GM13976 (cell line): ENCODE measurements at regions not wholly inside any gene's neighbourhood (a gene's known extent, or its start where the extent isn't known, plus 50 kb on each side); places are given as distances from the start of the nearest gene placed in this dataset.

Experiments
- DNase-seq: peaks from one replicate; pipeline ENCODE4 v3.0.0; 2012; ENCODE audit warnings: low spot score
- in situ Hi-C: fragments of 300-500 bp; cut with MboI; formaldehyde crosslinking; loops from one replicate; pipeline ENCODE4 v1.12.0; 2022; ENCODE audit warnings: low sequenced_read_pairs, mixed read lengths, inconsistent platforms; ENCODE audit not compliant: unreplicated experiment
- TF ChIP-seq, protein P1 (sequence below): IDR thresholded peaks from 2 replicates; pipeline ENCODE4 v1.5.1; 2012; ENCODE audit warnings: borderline replicate concordance, mild to moderate bottlenecking; ENCODE audit not compliant: insufficient read depth; ENCODE audit errors: extremely low read depth, missing control alignments, control extremely low read depth

DNA sequence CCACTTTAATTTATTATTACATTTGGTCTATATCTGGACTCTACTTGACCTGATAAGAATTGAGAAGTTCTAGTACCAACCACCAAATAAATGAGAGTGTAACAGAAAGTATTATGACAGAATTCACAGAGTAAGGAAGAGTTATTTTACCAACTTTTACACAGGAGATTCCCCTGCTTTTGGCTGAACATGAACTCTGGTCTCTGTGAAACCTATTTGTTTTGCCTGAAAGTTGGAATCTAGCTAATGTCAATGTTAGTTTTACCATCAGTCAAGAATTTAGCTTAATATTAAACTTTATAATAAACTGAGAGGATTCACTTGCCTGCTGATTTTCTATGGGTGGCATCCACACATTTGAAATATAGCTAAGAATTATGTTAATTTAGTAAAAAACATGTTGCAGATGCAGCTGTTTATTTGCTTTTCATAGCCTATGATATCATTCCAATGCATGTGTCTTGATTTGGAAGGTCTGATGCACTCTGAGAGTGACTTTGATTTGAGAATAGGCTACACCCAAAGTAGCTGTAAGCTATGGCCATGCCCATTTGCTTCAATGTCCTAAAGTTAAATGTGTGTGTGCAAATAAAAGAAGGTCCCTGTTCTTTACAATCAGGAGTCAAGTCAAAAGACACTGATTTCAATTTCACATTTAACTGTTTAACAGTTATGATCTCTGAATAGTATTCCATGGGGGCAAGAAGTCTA is 150.9 kb upstream of the RASGEF1B start:
- no peak for DNase-seq
- TF ChIP-seq, protein P1, sequence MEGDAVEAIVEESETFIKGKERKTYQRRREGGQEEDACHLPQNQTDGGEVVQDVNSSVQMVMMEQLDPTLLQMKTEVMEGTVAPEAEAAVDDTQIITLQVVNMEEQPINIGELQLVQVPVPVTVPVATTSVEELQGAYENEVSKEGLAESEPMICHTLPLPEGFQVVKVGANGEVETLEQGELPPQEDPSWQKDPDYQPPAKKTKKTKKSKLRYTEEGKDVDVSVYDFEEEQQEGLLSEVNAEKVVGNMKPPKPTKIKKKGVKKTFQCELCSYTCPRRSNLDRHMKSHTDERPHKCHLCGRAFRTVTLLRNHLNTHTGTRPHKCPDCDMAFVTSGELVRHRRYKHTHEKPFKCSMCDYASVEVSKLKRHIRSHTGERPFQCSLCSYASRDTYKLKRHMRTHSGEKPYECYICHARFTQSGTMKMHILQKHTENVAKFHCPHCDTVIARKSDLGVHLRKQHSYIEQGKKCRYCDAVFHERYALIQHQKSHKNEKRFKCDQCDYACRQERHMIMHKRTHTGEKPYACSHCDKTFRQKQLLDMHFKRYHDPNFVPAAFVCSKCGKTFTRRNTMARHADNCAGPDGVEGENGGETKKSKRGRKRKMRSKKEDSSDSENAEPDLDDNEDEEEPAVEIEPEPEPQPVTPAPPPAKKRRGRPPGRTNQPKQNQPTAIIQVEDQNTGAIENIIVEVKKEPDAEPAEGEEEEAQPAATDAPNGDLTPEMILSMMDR: no peak
- in situ Hi-C loops: no loop called here

DNA sequence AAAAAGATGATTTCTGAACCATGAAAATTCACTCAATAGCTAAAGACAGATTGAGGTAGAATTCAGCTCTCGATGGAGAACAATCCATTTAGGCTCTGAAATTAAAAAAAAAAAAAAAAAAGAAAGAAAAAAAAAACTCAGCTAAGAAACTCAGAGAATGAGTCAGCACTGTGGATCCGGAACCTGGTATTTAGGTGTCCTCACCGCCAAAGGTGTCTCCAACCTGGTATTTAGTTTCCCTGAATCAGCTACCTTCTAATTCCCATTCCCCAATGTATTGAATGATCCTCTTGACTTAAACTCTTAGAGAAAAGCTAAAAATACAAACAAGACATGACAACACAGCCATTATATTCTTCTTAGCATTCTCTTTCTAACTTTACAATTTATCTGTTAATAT is 150.3 kb upstream of the RASGEF1B start:
- in situ Hi-C loops: no loop called here
- TF ChIP-seq, protein P1: no peak
- no peak for DNase-seq

DNA sequence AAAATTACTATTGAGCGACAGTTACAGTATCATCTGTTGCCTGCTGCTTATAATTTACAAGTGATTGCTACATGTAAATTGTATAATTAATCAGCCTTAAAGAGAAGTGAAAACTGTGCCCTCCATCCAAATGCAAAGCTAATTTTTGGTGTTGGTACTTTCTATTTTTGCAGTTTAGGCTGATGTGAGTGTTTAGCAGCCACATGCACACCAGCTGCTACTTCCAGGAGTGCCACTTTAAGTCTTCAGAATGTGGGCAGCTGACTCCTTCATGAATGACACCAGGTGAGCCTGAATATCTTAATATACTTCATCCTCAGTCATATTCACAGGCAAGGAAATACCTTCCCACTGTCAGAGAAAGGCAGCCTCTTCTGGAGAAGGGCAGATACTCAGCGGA is 149.8 kb upstream of the RASGEF1B start:
- in situ Hi-C loops: no loop called here
- DNase-seq: no peak
- TF ChIP-seq, protein P1: no peak

DNA sequence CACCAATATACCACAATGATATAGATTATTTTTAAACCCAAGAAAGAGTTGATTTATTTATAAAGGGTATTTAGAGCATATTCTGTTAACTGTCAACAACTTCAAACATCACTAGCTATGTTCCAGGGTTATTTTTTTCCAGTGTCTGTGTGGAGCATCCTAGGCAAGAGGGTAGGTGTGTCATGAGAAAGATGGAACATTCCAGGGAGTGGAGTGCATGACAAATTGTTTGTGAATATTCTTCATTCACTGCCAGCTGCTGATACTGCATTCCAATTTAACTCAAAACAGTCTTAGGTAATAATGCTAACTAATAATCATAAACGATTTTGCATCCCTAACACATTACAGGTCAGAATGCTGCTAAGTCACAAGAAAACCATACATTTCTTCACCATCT is 148.7 kb upstream of the RASGEF1B start:
- in situ Hi-C loops: no loop called here
- no peak for DNase-seq
- TF ChIP-seq, protein P1: no peak

DNA sequence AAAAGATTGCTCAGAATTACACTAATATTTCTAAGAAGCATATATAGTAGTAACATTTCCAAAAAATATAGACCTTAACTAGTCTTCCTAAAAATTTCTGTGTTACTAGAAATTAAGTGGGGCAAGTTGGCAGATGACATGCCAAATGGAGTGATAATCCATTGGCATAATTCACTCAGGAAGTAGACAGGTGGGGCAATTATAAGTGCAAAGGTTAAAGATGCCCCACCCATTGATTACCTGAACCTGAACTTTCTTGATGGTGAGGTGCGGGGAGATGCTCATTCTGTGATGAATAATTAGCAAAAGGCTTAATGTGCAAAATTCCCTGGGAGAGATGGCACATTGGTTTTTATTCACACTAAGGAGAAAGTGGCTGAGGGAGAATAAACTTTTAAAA is 145.8 kb upstream of the RASGEF1B start:
- no peak for DNase-seq
- TF ChIP-seq, protein P1: no peak
- in situ Hi-C loops: no loop called here

DNA sequence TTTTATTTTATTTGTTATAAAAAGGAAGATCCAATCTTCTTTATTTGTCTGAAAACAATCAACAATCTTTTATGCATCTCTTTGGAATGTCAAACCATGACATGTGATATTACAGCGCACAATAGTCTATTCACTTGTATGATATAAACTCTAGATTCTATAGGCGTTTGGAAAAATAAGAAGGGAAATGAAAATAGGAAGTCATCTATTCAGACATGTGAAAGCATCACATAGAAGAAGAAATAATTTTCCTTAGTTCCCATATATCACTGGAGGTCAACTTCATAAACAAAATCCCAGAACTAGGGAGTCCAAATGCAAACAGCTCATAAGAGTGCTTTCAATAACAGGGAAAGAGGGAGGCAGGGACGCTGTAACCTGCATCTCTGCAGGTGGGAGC is 139.5 kb upstream of the RASGEF1B start:
- DNase-seq: no peak
- in situ Hi-C loops: no loop called here
- TF ChIP-seq, protein P1: no peak
